ENCODE measurements at regions not wholly inside any gene's neighbourhood (a gene's known extent, or its start where the extent isn't known, plus 50 kb on each side); places are given as distances from the start of the nearest gene placed in this dataset.
"Not testable (repeated sequence)": the region's sequence is repeated elsewhere in the genome, so short reads cannot be mapped to it uniquely, and the experiment has no call there.

- H3K9me3 ChIP-seq, H3K4me1 ChIP-seq, H3K4me3 ChIP-seq, DNase-seq, H3K27ac ChIP-seq, H3K36me3 ChIP-seq, H3K27me3 ChIP-seq: not testable (repeated sequence)
- WGBS, 5 donors = 22 to 48% (median 44%) methylated on average over 2 of the region's 2 CpGs
- intact Hi-C loops (cut with DNase I; ENCODE audit: low total_unique reads) = loop anchor here (10.0 kb wide), 1 partner anchor 431 kb away; no protein-coding TSS in a partner anchor
Observed at GRCh38 chr9:68593760-68594159, 53.1 kb upstream of the TMEM252 start.

GRCh38 chr9:68595868-68596267, 55.2 kb upstream of the TMEM252 start:
- WGBS, 5 donors = 84 to 90% (median 90%) methylated on average over 3 of the region's 3 CpGs
- no peak overlapping the region for H3K27ac ChIP-seq
- no peak overlapping the region for H3K4me3 ChIP-seq
- no peaks in the 10 kb centered on the region for H3K4me1 ChIP-seq
- no peak for DNase-seq
- H3K36me3 ChIP-seq = no peaks in the 10 kb centered on the region
- intact Hi-C loops (cut with DNase I; ENCODE audit: low total_unique reads) = loop anchor here (10.0 kb wide), 1 partner anchor 429 kb away; no protein-coding TSS in a partner anchor
- peaks cover 0 to 5% (median 3%) of the 10 kb centered on the region in 4 donors for H3K9me3 ChIP-seq
- no peaks in the 10 kb centered on the region for H3K27me3 ChIP-seq
- TF ChIP-seq CTCF (IDR thresholded peaks at IDR 0.05) (no peak), EP300 (IDR thresholded peaks at IDR 0.05) (no peak), POLR2AphosphoS5 (IDR thresholded peaks at IDR 0.05) (no peak), POLR2A (IDR thresholded peaks at IDR 0.05) (no peak)

- no peak for TF ChIP-seq CTCF (IDR thresholded peaks at IDR 0.05)
- TF ChIP-seq POLR2AphosphoS5 (IDR thresholded peaks at IDR 0.05) = no peak
- no peak for TF ChIP-seq EP300 (IDR thresholded peaks at IDR 0.05)
- TF ChIP-seq POLR2A (IDR thresholded peaks at IDR 0.05) = no peak
- DNase-seq = no peak
- no peaks in the 10 kb centered on the region for H3K36me3 ChIP-seq
- intact Hi-C loops (cut with DNase I; ENCODE audit: low total_unique reads) = loop anchor here (10.0 kb wide), 1 partner anchor 427 kb away; no protein-coding TSS in a partner anchor
- peaks cover 0 to 5% (median 3%) of the 10 kb centered on the region in 4 donors for H3K9me3 ChIP-seq
- H3K27ac ChIP-seq = no peak overlapping the region
- H3K27me3 ChIP-seq = no peaks in the 10 kb centered on the region
- 81 to 92% (median 89%) methylated on average over 1 of the region's 1 CpG for WGBS, 5 donors
- no peaks in the 10 kb centered on the region for H3K4me1 ChIP-seq
- H3K4me3 ChIP-seq = no peak overlapping the region
Observed at GRCh38 chr9:68597362-68597997, 56.8 kb upstream of the TMEM252 start.

- intact Hi-C loops (cut with DNase I; ENCODE audit: low total_unique reads) = loop anchor here (10.0 kb wide), 1 partner anchor 425 kb away; no protein-coding TSS in a partner anchor
- no peak for DNase-seq
- TF ChIP-seq POLR2A (IDR thresholded peaks at IDR 0.05) (no peak), EP300 (IDR thresholded peaks at IDR 0.05) (no peak), POLR2AphosphoS5 (IDR thresholded peaks at IDR 0.05) (no peak), CTCF (IDR thresholded peaks at IDR 0.05) (no peak)
- H3K27me3 ChIP-seq = no peaks in the 10 kb centered on the region
- no peak overlapping the region for H3K4me3 ChIP-seq
- 79 to 93% (median 81%) methylated on average over 2 of the region's 2 CpGs for WGBS, 5 donors
- no peak overlapping the region for H3K27ac ChIP-seq
- H3K4me1 ChIP-seq = no peaks in the 10 kb centered on the region
- H3K9me3 ChIP-seq = no peaks in the 10 kb centered on the region
- no peaks in the 10 kb centered on the region for H3K36me3 ChIP-seq
Observed at GRCh38 chr9:68599826-68600225, 59.1 kb upstream of the TMEM252 start.

- no peaks in the 10 kb centered on the region for H3K4me1 ChIP-seq
- no peak for DNase-seq
- H3K27me3 ChIP-seq = no peaks in the 10 kb centered on the region
- TF ChIP-seq EP300 (IDR thresholded peaks at IDR 0.05) = no peak
- TF ChIP-seq POLR2AphosphoS5 (IDR thresholded peaks at IDR 0.05) = no peak
- TF ChIP-seq POLR2A (IDR thresholded peaks at IDR 0.05) = no peak
- TF ChIP-seq CTCF (IDR thresholded peaks at IDR 0.05) = no peak
- 71 to 84% (median 80%) methylated on average over 2 of the region's 2 CpGs for WGBS, 5 donors
- no peaks in the 10 kb centered on the region for H3K36me3 ChIP-seq
- no peaks in the 10 kb centered on the region for H3K9me3 ChIP-seq
- intact Hi-C loops (cut with DNase I; ENCODE audit: low total_unique reads) = no loop called here
- H3K27ac ChIP-seq = no peak overlapping the region
- no peak overlapping the region for H3K4me3 ChIP-seq
Observed at GRCh38 chr9:68601081-68601480, 60.4 kb upstream of the TMEM252 start.
